HepG2 (cell line): ENCODE measurements at regions not wholly inside any gene's neighbourhood (a gene's known extent, or its start where the extent isn't known, plus 50 kb on each side); places are given as distances from the start of the nearest gene placed in this dataset.
A peak's percentile ranks its signal among the peaks of the same experiment; 100 is the strongest.

Experiments used
- ATAC-seq: fragments of 200-7000 bp; cut with Tn5 transposase; 3 replicates; pipeline ENCODE4 v1.9.1; 2020; ENCODE audit warnings: mild to moderate bottlenecking, moderate library complexity
- BruUV-seq: library from RNA; stranded (reverse); fragments of 400-500 nt; replicated peaks from 2 replicates; lab custom pipeline; 2021; lab: Mats Ljungman, UMichigan
- CTCF ChIA-PET: fragments of 300-600 bp; formaldehyde crosslinking; extraction: SDS; loops from one replicate; lab custom pipeline; 2021; ENCODE audit warnings: low total read pairs, inconsistent platforms, low intra/inter-chr PET ratio; lab: Yijun Ruan, JAX
- POLR2A ChIA-PET: fragments of 350-600 bp; sonication (Branson Sonifier 250); formaldehyde crosslinking; loops from one replicate; lab custom pipeline; 2020; ENCODE audit warnings: antibody characterized with exemption, inconsistent platforms; lab: Yijun Ruan, JAX
- DNase-seq: peaks from one replicate; pipeline ENCODE4 v3.0.0-alpha.2; 2015; ENCODE audit warnings: low spot score
- FAIRE-seq: peaks from 3 replicates; lab custom pipeline; 2011; peaks lifted over from hg19 to GRCh38; lab: Jason Lieb, UNC
- H2AFZ ChIP-seq: one replicate; pipeline ENCODE4 v1.6.1; 2011; ENCODE audit warnings: low read length, inconsistent platforms
- H3K27ac ChIP-seq: fragments of 300-600 bp; 3 replicates; pipeline ENCODE4 v1.8.0; 2011; ENCODE audit warnings: mixed run types, mild to moderate bottlenecking, mixed read lengths, low read length, inconsistent platforms; ENCODE audit not compliant: insufficient read depth; ENCODE audit errors: extremely low read length
- H3K27me3 ChIP-seq, 2 experiments: fragments of 200-600 bp in 1 of 2; 2 replicates in 1 of 2; 3 replicates in 1 of 2; pipeline versions ENCODE4 v1.6.0 to v1.8.0; 2011; ENCODE audit warnings: low read length in 2 of 2, mild to moderate bottlenecking in 2 of 2, moderate library complexity in 2 of 2, inconsistent platforms in 1 of 2; ENCODE audit not compliant: insufficient read depth in 2 of 2, control insufficient read depth in 1 of 2
- H3K36me3 ChIP-seq, 2 experiments: fragments of 200-600 bp in 1 of 2; replicated peaks in 1 of 2; 2 replicates in 1 of 2; 3 replicates in 1 of 2; pipeline versions ENCODE4 v1.5.1 to v1.8.0; 2011; ENCODE audit warnings: low read length in 2 of 2, inconsistent platforms in 1 of 2; ENCODE audit not compliant: insufficient read depth in 2 of 2, control insufficient read depth in 1 of 2
- H3K4me1 ChIP-seq: 2 replicates; pipeline ENCODE4 v1.5.1; 2012; ENCODE audit warnings: low read length, inconsistent platforms; ENCODE audit not compliant: insufficient read depth
- H3K4me2 ChIP-seq: 2 replicates; pipeline ENCODE4 v1.6.0; 2011; ENCODE audit warnings: low read depth, low read length, inconsistent platforms
- H3K4me3 ChIP-seq, 3 experiments: fragments of 200-600 bp in 1 of 3; sonication (generic), shearing (Covaris generic) in 1 of 3; replicated peaks in 1 of 3; 2 replicates each; pipeline ENCODE4 v1.5.1; 2011 to 2016; ENCODE audit warnings: low read length in 3 of 3, inconsistent platforms in 2 of 3, low read depth in 2 of 3, mild to moderate bottlenecking in 2 of 3, control low read depth in 1 of 3, mixed read lengths in 1 of 3; ENCODE audit not compliant: insufficient read depth in 1 of 3
- H3K79me2 ChIP-seq: one replicate; pipeline ENCODE4 v1.6.1; 2011; ENCODE audit warnings: low read length, inconsistent platforms; ENCODE audit not compliant: insufficient read depth
- H3K9ac ChIP-seq: 2 replicates; pipeline ENCODE4 v1.6.0; 2011; ENCODE audit warnings: mild to moderate bottlenecking, low read depth, low read length, inconsistent platforms; ENCODE audit not compliant: insufficient read depth
- H3K9me3 ChIP-seq: 2 replicates; pipeline ENCODE4 v1.5.1; 2012; ENCODE audit warnings: mild to moderate bottlenecking, low read length
- H4K20me1 ChIP-seq: 2 replicates; pipeline ENCODE4 v1.6.0; 2011; ENCODE audit warnings: inconsistent platforms, mild to moderate bottlenecking, low read length, moderate library complexity; ENCODE audit not compliant: insufficient read depth
- AKAP8 ChIP-seq: sonication (generic); formaldehyde crosslinking; IDR thresholded peaks from 2 replicates; pipeline ENCODE4 v1.5.1; 2020; ENCODE audit warnings: mild to moderate bottlenecking, missing genetic modification reagents
- FOXJ3 ChIP-seq: sonication (generic); formaldehyde crosslinking; IDR thresholded peaks from 2 replicates; pipeline ENCODE4 v1.4.0; 2020; ENCODE audit warnings: missing genetic modification reagents, mild to moderate bottlenecking, borderline replicate concordance
- MAFF ChIP-seq: IDR thresholded peaks from 2 replicates; pipeline ENCODE4 v1.6.1; 2011; ENCODE audit warnings: low read depth, low read length, improper control_type of control experiment
- MAFK ChIP-seq, 2 experiments: IDR thresholded peaks in 1 of 2; conservative IDR thresholded peaks in 1 of 2; 2 replicates each; pipeline ENCODE4 v1.6.1; 2011; ENCODE audit warnings: improper control_type of control experiment in 2 of 2, low read length in 2 of 2
- POGZ ChIP-seq: sonication (generic); formaldehyde crosslinking; IDR thresholded peaks from 2 replicates; pipeline ENCODE4 v1.4.0; 2020; ENCODE audit warnings: mild to moderate bottlenecking, missing genetic modification reagents
- RXRB ChIP-seq: IDR thresholded peaks from 2 replicates; pipeline ENCODE4 v1.6.1; 2016; ENCODE audit warnings: borderline replicate concordance, missing genetic modification reagents, missing compliant biosample characterization
- ZNF280B ChIP-seq: sonication (generic); formaldehyde crosslinking; IDR thresholded peaks from 2 replicates; pipeline ENCODE4 v1.5.0; 2020; ENCODE audit warnings: missing genetic modification reagents, mild to moderate bottlenecking, borderline replicate concordance
- ZNF616 ChIP-seq: sonication (generic); formaldehyde crosslinking; IDR thresholded peaks from 2 replicates; pipeline ENCODE4 v1.5.0; 2020; ENCODE audit warnings: low read depth, mild to moderate bottlenecking, missing genetic modification reagents
- ZNF737 ChIP-seq: sonication (generic); formaldehyde crosslinking; IDR thresholded peaks from 2 replicates; pipeline ENCODE4 v1.5.0; 2020; ENCODE audit warnings: missing genetic modification reagents, mild to moderate bottlenecking, borderline replicate concordance
- WGBS: methylation state at CpG from one replicate; pipeline ENCODE4 v1.1.6; 2017; ENCODE audit warnings: low lambda C conversion rate; 5-methylcytosine and 5-hydroxymethylcytosine counted together
- in situ Hi-C: cut with HindIII; loops from 2 replicates; pipeline ENCODE4 v1.10.0; 2017; ENCODE audit warnings: low pct_unique_long_range_greater_than_20kb; ENCODE audit not compliant: extremely low pct_ligation_motif_present
- intact Hi-C: fragments of 100-400 bp; cut with micrococcal nuclease; formaldehyde crosslinking; loops from one replicate; pipeline ENCODE4 v1.10.0; 2022; ENCODE audit not compliant: unreplicated experiment
- TF ChIP-seq, protein P1 (sequence below): sonication (generic); formaldehyde crosslinking; IDR thresholded peaks from 2 replicates; pipeline ENCODE4 v1.5.0; 2020; ENCODE audit warnings: mild to moderate bottlenecking, missing genetic modification reagents, moderate library complexity

- Histone ChIP-seq H3K9me3 (no peaks in the 10 kb centered on the region), H4K20me1 (no peaks in the 10 kb centered on the region), H3K27ac (no peak overlapping the region), H3K27me3 (no peaks in the 10 kb centered on the region), H3K79me2 (no peaks in the 10 kb centered on the region), H3K36me3 (no peaks in the 10 kb centered on the region), H3K4me3 (no peak overlapping the region), H3K4me2 (no peak overlapping the region), H3K4me1 (no peaks in the 10 kb centered on the region), H3K9ac (no peak overlapping the region), H2AFZ (no peak overlapping the region)
- intact Hi-C loops, result no loop called here
- FAIRE-seq, result no peak
- no TSS peak for BruUV-seq
- POLR2A ChIA-PET, result no interaction called here
- WGBS, result 0% methylated on average over 2 of the region's 2 CpGs
- in situ Hi-C loops, result no loop called here
- TF ChIP-seq ZNF616, result no peak
- no peak for TF ChIP-seq FOXJ3
- TF ChIP-seq AKAP8 (CRISPR knock-in tag), result no peak
- TF ChIP-seq ZNF280B (CRISPR knock-in tag), result no peak
- TF ChIP-seq, all 625 proteins: peak for 0
- DNase-seq, result no peak
- no peak for ATAC-seq
- CTCF ChIA-PET, result no interaction called here
These were observed 419.6 kb upstream of the NPVF start for GRCh38 chr7:25647872-25648271.

DNA sequence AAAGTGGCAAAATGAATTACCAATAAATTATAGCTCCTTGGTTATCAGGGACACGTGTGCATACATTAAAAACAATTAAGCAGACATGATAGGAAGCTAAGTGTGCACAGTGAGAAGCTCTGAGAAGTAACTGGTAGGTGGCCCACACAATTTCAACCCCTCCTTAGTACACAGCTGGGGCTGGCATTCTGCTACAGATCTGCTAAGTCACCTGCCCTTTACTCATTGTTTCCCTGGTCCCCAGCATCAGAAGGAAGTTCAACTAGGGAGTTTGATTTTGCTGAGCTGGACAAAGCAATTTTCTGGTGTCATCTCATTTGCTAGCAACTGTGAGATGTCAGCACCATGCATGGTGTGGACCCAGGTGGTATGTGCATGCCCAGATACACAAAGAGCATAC lies 424.1 kb upstream of the NPVF start:
- H3K4me2 ChIP-seq, result no peak overlapping the region
- no peaks in the 10 kb centered on the region for H3K9me3 ChIP-seq
- H3K9ac ChIP-seq, result no peak overlapping the region
- BruUV-seq, result no TSS peak
- DNase-seq, result no peak
- FAIRE-seq, result no peak
- ChIA-PET POLR2A (no interaction called here), CTCF (no interaction called here)
- no peaks in the 10 kb centered on the region for H4K20me1 ChIP-seq
- intact Hi-C loops, result no loop called here
- TF ChIP-seq RXRB (CRISPR knock-in tag) (no peak), ZNF737 (CRISPR knock-in tag) (no peak), MAFK (conservative IDR thresholded peaks at IDR 0.05 in 1 of 2, IDR thresholded peaks at IDR 0.05 in 1 of 2; ENCODE audit: low read length in 2 of 2) (peak in 1 of 2 experiments; percentile 37; a peak in 3 of 4 replicates), MAFF (0 out of 2 replicates have a peak, but pooled peaks have one; percentile 19), POGZ (CRISPR knock-in tag) (no peak)
- TF ChIP-seq, protein P1, sequence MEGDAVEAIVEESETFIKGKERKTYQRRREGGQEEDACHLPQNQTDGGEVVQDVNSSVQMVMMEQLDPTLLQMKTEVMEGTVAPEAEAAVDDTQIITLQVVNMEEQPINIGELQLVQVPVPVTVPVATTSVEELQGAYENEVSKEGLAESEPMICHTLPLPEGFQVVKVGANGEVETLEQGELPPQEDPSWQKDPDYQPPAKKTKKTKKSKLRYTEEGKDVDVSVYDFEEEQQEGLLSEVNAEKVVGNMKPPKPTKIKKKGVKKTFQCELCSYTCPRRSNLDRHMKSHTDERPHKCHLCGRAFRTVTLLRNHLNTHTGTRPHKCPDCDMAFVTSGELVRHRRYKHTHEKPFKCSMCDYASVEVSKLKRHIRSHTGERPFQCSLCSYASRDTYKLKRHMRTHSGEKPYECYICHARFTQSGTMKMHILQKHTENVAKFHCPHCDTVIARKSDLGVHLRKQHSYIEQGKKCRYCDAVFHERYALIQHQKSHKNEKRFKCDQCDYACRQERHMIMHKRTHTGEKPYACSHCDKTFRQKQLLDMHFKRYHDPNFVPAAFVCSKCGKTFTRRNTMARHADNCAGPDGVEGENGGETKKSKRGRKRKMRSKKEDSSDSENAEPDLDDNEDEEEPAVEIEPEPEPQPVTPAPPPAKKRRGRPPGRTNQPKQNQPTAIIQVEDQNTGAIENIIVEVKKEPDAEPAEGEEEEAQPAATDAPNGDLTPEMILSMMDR (CRISPR knock-in tag), result no peak
- no peaks in the 10 kb centered on the region for H3K4me1 ChIP-seq
- no peak overlapping the region for H2AFZ ChIP-seq
- no peaks in the 10 kb centered on the region for H3K36me3 ChIP-seq
- H3K4me3 ChIP-seq, result no peak overlapping the region
- 0% methylated on average over 1 of the region's 1 CpG for WGBS
- ATAC-seq, result no peak
- no peaks in the 10 kb centered on the region for H3K79me2 ChIP-seq
- in situ Hi-C loops, result no loop called here
- H3K27ac ChIP-seq, result no peak overlapping the region
- no peaks in the 10 kb centered on the region for H3K27me3 ChIP-seq
